RWPE2 (cell line): ENCODE measurements at regions not wholly inside any gene's neighbourhood (a gene's known extent, or its start where the extent isn't known, plus 50 kb on each side); places are given as distances from the start of the nearest gene placed in this dataset.

ENCODE experiments used
- ATAC-seq: fragments of 200-7000 bp; cut with Tn5 transposase; 3 replicates; pipeline ENCODE4 v1.9.1; 2021; ENCODE audit warnings: low read depth
- DNase-seq: peaks from one replicate; pipeline ENCODE4 v3.0.0-alpha.2; 2020; ENCODE audit warnings: low spot score
- H3K27ac ChIP-seq: fragments of 450-650 bp; 2 replicates; pipeline ENCODE4 v1.5.1; 2017; ENCODE audit warnings: mild to moderate bottlenecking; ENCODE audit not compliant: poor library complexity, severe bottlenecking
- H3K27me3 ChIP-seq: fragments of 250-450 bp; sonication (Bioruptor Pico); 2 replicates; pipeline ENCODE4 v1.5.1; 2021; ENCODE audit warnings: mild to moderate bottlenecking, moderate library complexity; ENCODE audit not compliant: insufficient read depth, poor library complexity, severe bottlenecking
- H3K36me3 ChIP-seq: fragments of 250-450 bp; sonication (Bioruptor Pico); 2 replicates; pipeline ENCODE4 v1.5.1; 2020; ENCODE audit warnings: low read depth, mild to moderate bottlenecking, moderate library complexity
- H3K4me1 ChIP-seq: fragments of 250-450 bp; sonication (Bioruptor Pico); 2 replicates; pipeline ENCODE4 v1.5.1; 2021; ENCODE audit warnings: mild to moderate bottlenecking, moderate library complexity; ENCODE audit not compliant: insufficient read depth, poor library complexity, severe bottlenecking
- H3K4me3 ChIP-seq: fragments of 250-450 bp; sonication (Bioruptor Pico); 2 replicates; pipeline ENCODE4 v1.5.1; 2021; ENCODE audit warnings: mild to moderate bottlenecking, moderate library complexity; ENCODE audit not compliant: severe bottlenecking
- H3K9me3 ChIP-seq: fragments of 250-450 bp; sonication (Bioruptor Pico); 2 replicates; pipeline ENCODE4 v1.5.1; 2021; ENCODE audit warnings: mild to moderate bottlenecking, moderate library complexity; ENCODE audit not compliant: severe bottlenecking
- CTCF ChIP-seq: fragments of 450-650 bp; IDR thresholded peaks from one replicate; pipeline ENCODE4 v1.5.1; 2017; ENCODE audit warnings: mild to moderate bottlenecking, moderate library complexity; ENCODE audit not compliant: poor library complexity, severe bottlenecking

GRCh38 chr1:81412954-81413353, 387.8 kb upstream of the ADGRL2 start:
- no peak for ATAC-seq
- no peak for DNase-seq
- no peak overlapping the region for H3K4me3 ChIP-seq
- no peak overlapping the region for H3K27ac ChIP-seq
- no peaks in the 10 kb centered on the region for H3K9me3 ChIP-seq
- H3K4me1 ChIP-seq = no peaks in the 10 kb centered on the region
- no peak for TF ChIP-seq CTCF
- no peaks in the 10 kb centered on the region for H3K36me3 ChIP-seq
- no peaks in the 10 kb centered on the region for H3K27me3 ChIP-seq

- Histone ChIP-seq H3K27me3 (no peaks in the 10 kb centered on the region), H3K9me3 (no peaks in the 10 kb centered on the region), H3K27ac (no peak overlapping the region), H3K4me1 (no peaks in the 10 kb centered on the region), H3K36me3 (no peaks in the 10 kb centered on the region), H3K4me3 (no peak overlapping the region)
- ATAC-seq (no peak), DNase-seq (no peak)
- TF ChIP-seq CTCF = no peak
Measured at GRCh38 chr1:81410941-81411340, 389.8 kb upstream of the ADGRL2 start.

GRCh38 chr1:81410351-81410750, 390.4 kb upstream of the ADGRL2 start:
- no peaks in the 10 kb centered on the region for H3K4me1 ChIP-seq
- H3K4me3 ChIP-seq = no peak overlapping the region
- no peak for ATAC-seq
- no peaks in the 10 kb centered on the region for H3K27me3 ChIP-seq
- no peak for DNase-seq
- H3K27ac ChIP-seq = no peak overlapping the region
- H3K36me3 ChIP-seq = no peaks in the 10 kb centered on the region
- no peak for TF ChIP-seq CTCF
- no peaks in the 10 kb centered on the region for H3K9me3 ChIP-seq

DNA sequence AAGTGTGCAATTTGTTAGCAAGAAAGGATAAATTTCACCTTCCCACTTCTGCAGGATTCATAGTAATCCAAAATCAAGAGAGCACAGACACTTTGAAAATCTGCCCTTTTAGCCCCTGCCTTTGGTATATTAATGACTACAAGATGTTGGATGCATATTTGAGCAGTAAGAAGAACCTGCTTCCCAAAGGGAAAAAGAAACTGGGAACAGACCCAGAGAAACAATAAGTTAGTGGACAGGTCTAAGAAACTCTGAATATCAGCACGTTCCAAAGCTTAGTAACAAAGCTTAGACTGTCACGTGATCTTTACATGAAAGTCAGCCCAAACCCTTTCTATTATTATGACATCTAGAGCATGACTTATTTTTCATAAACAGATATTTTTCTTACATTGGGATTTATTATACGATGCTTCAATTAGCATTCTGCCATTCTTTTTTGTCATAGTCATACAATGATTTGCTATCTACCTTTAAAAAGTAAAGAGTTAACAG, 390.9 kb upstream of the ADGRL2 start:
- Histone ChIP-seq H3K36me3 (no peaks in the 10 kb centered on the region), H3K9me3 (no peaks in the 10 kb centered on the region), H3K4me1 (no peaks in the 10 kb centered on the region), H3K27ac (no peak overlapping the region), H3K27me3 (no peaks in the 10 kb centered on the region), H3K4me3 (no peak overlapping the region)
- TF ChIP-seq CTCF = no peak
- ATAC-seq = no peak
- DNase-seq = no peak

DNA sequence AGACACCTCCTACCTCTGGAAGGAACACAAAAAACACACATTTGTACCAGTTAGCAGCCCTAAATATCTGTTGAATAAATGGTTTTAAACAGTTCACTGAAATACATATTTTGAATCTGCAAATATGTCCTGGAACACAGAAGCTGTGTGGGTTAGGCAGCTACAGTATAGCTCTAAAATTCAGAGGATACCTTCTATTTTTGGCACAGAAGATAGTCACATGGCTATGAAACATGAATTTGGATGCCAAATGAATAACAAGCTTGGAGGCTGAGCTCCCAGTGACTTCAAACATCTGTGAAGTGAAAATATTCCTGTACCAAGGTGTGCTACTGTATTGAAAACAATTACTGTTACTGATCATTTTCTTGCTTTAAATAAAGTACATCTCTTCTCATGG, 391.5 kb upstream of the ADGRL2 start:
- Histone ChIP-seq H3K36me3 (no peaks in the 10 kb centered on the region), H3K27ac (no peak overlapping the region), H3K4me3 (no peak overlapping the region), H3K27me3 (no peaks in the 10 kb centered on the region), H3K9me3 (no peaks in the 10 kb centered on the region), H3K4me1 (no peaks in the 10 kb centered on the region)
- no peak for TF ChIP-seq CTCF
- no peak for ATAC-seq
- no peak for DNase-seq
